Esophagus muscularis mucosa (tissue), 3 donors: ENCODE measurements at regions not wholly inside any gene's neighbourhood (a gene's known extent, or its start where the extent isn't known, plus 50 kb on each side); places are given as distances from the start of the nearest gene placed in this dataset.

ENCODE experiments used
- POLR2A ChIP-seq: fragments of 450-650 bp; IDR thresholded peaks from one replicate; pipeline ENCODE4 v1.6.1; 2017; ENCODE audit warnings: antibody characterized with exemption, moderate library complexity, mild to moderate bottlenecking, low read depth
- POLR2AphosphoS5 ChIP-seq, 2 donors: sonication (generic); formaldehyde crosslinking; IDR thresholded peaks; one replicate each; pipeline ENCODE4 v1.6.1; 2017; ENCODE audit warnings: antibody characterized with exemption in 2 of 2
- TF ChIP-seq, protein P1 (sequence below), 3 experiments: fragments of 200-600 bp in 2 of 3; fragments of 450-650 bp in 1 of 3; sonication (generic) in 2 of 3; IDR thresholded peaks; one replicate each; pipeline ENCODE4 v1.5.1; 2017 to 2019; ENCODE audit warnings: antibody characterized with exemption in 3 of 3, mild to moderate bottlenecking in 2 of 3, moderate library complexity in 1 of 3

DNA sequence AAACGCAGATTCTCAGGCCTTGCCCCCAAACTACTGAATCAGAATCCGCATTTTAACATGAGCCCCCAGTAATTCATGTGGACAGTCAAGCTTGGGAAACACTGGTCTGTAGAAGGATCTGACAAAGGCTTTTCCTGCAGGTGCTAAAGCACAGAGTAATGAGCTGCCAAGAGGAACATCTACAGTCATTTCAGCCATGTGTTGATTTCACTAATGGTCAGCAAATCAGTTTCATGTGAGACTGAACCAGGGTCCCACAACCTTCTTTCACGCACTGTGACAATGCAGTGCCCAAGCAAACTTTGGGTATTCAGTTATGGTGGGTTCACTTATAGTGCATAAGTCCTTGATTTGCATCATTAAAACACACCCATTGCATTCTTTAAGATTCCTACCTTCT is 237.6 kb downstream of the TUSC7 start:
- TF ChIP-seq, protein P1, sequence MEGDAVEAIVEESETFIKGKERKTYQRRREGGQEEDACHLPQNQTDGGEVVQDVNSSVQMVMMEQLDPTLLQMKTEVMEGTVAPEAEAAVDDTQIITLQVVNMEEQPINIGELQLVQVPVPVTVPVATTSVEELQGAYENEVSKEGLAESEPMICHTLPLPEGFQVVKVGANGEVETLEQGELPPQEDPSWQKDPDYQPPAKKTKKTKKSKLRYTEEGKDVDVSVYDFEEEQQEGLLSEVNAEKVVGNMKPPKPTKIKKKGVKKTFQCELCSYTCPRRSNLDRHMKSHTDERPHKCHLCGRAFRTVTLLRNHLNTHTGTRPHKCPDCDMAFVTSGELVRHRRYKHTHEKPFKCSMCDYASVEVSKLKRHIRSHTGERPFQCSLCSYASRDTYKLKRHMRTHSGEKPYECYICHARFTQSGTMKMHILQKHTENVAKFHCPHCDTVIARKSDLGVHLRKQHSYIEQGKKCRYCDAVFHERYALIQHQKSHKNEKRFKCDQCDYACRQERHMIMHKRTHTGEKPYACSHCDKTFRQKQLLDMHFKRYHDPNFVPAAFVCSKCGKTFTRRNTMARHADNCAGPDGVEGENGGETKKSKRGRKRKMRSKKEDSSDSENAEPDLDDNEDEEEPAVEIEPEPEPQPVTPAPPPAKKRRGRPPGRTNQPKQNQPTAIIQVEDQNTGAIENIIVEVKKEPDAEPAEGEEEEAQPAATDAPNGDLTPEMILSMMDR (IDR thresholded peaks at IDR 0.05) = no peak
- TF ChIP-seq POLR2AphosphoS5 (IDR thresholded peaks at IDR 0.05) (no peak), POLR2A (no peak)
